Right lobe of liver (tissue), 4 donors: ENCODE measurements at regions not wholly inside any gene's neighbourhood (a gene's known extent, or its start where the extent isn't known, plus 50 kb on each side); places are given as distances from the start of the nearest gene placed in this dataset.
"Not testable (repeated sequence)": the region's sequence is repeated elsewhere in the genome, so short reads cannot be mapped to it uniquely, and the experiment has no call there.

ENCODE experiments used
- POLR2A ChIP-seq: fragments of 450-650 bp; IDR thresholded peaks from one replicate; pipeline ENCODE4 v1.6.1; 2017; ENCODE audit warnings: antibody characterized with exemption, mild to moderate bottlenecking
- TF ChIP-seq, protein P1 (sequence below), 4 donors: fragments of 200-600 bp in 3 of 4; fragments of 450-650 bp in 1 of 4; IDR thresholded peaks; one replicate each; pipeline versions ENCODE4 v1.5.1 to v1.8.0; 2016 to 2022; ENCODE audit warnings: antibody characterized with exemption in 4 of 4, mild to moderate bottlenecking in 2 of 4
- donor health status: DM: no; HTN: no; CAD: no.
- donor health status: DM: no; HTN: no; CAD: no.
- donor health status: DM: no; HTN: yes; CAD: no.

DNA sequence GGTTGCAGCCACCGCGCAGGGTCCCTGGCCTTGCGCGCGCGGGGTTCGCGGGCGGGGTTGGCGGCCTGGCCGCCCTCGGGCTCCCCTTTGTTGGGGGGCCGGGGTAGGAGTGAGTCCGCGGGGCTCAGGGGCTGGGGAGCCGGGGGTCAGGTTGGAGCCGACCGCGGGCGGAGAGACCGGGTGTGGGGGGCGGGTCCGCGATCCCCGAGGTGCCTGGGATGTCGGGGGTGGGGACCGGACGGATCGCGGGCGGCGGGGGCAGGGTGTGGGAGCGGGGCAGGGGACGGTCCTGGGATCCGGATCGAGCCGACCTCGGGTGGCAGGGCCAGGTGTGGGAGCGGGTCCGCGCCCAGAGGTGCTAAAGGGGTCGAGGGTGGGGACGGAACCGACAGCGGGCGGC, 4410.0 kb upstream of the TPTE start:
- TF ChIP-seq, protein P1, sequence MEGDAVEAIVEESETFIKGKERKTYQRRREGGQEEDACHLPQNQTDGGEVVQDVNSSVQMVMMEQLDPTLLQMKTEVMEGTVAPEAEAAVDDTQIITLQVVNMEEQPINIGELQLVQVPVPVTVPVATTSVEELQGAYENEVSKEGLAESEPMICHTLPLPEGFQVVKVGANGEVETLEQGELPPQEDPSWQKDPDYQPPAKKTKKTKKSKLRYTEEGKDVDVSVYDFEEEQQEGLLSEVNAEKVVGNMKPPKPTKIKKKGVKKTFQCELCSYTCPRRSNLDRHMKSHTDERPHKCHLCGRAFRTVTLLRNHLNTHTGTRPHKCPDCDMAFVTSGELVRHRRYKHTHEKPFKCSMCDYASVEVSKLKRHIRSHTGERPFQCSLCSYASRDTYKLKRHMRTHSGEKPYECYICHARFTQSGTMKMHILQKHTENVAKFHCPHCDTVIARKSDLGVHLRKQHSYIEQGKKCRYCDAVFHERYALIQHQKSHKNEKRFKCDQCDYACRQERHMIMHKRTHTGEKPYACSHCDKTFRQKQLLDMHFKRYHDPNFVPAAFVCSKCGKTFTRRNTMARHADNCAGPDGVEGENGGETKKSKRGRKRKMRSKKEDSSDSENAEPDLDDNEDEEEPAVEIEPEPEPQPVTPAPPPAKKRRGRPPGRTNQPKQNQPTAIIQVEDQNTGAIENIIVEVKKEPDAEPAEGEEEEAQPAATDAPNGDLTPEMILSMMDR (IDR thresholded peaks at IDR 0.05), result not testable (repeated sequence)
- not testable (repeated sequence) for TF ChIP-seq POLR2A
